Fibroblast of the aortic adventitia (primary cell): ENCODE measurements at regions not wholly inside any gene's neighbourhood (a gene's known extent, or its start where the extent isn't known, plus 50 kb on each side); places are given as distances from the start of the nearest gene placed in this dataset.

Experiments
- DNase-seq: peaks from one replicate; pipeline ENCODE4 v3.0.0-alpha.2; 2010; ENCODE audit warnings: low read depth
- H3K4me3 ChIP-seq: 2 replicates; pipeline ENCODE4 v1.5.1; 2011; ENCODE audit warnings: low read depth, mild to moderate bottlenecking, control low read depth, low read length, moderate library complexity
- TF ChIP-seq, protein P1 (sequence below): IDR thresholded peaks from 2 replicates; pipeline ENCODE4 v1.5.1; 2011; ENCODE audit warnings: mild to moderate bottlenecking, low read length, control low read depth, inconsistent platforms; ENCODE audit not compliant: insufficient read depth

DNA sequence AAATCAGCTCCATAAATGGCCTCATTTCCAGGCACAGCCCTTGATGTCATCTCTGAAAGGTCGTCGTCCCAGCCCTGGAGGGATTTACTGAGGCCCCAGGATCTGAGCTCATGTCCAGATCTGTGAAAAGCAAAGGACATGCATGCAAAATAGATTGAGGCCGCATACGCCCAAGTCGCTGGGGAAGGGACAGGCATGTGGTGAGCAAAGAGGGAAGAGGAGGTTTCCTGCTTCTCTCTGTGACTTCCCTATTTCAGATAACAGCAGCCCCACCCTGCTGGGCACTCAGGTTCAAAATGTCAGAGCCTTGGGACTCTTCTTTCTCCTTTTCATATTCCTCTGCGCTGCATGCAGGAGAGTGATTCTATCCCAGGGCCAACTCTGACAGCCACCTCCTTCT is 197.2 kb downstream of the ADSS2 start:
- TF ChIP-seq, protein P1, sequence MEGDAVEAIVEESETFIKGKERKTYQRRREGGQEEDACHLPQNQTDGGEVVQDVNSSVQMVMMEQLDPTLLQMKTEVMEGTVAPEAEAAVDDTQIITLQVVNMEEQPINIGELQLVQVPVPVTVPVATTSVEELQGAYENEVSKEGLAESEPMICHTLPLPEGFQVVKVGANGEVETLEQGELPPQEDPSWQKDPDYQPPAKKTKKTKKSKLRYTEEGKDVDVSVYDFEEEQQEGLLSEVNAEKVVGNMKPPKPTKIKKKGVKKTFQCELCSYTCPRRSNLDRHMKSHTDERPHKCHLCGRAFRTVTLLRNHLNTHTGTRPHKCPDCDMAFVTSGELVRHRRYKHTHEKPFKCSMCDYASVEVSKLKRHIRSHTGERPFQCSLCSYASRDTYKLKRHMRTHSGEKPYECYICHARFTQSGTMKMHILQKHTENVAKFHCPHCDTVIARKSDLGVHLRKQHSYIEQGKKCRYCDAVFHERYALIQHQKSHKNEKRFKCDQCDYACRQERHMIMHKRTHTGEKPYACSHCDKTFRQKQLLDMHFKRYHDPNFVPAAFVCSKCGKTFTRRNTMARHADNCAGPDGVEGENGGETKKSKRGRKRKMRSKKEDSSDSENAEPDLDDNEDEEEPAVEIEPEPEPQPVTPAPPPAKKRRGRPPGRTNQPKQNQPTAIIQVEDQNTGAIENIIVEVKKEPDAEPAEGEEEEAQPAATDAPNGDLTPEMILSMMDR, result no peak
- H3K4me3 ChIP-seq, result no peak overlapping the region
- no peak for DNase-seq

DNA sequence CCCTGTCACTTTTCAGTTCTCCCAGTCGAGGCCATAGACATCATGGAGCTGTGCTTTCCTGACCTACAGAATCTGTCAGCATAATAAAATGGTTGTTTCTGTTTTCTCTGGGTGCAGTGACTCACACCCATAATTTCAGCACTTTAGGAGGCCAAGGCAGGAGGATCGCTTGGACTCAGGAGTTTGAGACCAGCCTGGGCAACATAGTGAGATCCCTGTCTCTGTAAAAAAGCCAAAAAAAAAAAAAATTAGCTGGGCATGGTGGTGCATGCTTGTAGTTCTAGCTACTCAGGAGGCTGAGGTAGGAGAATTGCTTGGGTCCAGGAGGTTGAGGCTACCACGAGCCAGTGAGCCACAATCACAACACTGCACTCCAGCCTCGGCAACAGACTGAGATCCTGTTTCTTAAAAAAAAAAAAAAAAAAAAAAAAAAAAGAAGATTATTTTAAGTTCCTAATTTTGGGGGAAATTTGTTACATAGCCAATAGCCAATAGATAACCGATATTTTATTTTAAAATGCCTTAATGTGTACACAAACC is 196.2 kb downstream of the ADSS2 start:
- no peak overlapping the region for H3K4me3 ChIP-seq
- DNase-seq, result no peak
- TF ChIP-seq, protein P1, result no peak

DNA sequence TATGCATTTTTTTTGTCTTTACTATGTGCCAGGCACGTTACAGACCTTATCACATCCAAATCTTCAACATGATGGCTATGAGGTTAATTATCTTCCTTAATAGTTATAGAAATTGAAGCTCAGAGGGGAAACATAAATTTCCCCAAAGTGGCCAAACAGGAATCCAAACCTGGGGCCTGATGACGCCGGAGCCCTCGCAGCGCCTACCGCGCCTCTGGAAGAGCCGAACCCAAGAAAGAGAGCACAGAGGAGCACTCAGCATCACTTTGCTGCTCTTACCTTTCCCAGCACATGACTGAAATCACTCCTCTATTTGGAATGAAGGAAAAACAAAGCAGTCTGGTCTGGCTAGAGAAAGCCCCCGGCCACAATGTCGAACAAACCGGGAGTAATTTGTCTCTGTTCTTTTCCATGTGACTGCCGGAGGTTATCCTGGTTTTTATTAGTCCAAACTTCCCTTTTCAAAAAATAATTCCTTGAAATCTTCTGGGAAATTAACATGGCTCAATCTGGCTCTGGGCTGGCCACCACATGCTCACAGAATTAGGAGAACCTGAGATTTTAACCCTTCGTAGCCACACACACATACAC is 195.5 kb downstream of the ADSS2 start:
- no peak overlapping the region for H3K4me3 ChIP-seq
- TF ChIP-seq, protein P1, result no peak
- no peak for DNase-seq

DNA sequence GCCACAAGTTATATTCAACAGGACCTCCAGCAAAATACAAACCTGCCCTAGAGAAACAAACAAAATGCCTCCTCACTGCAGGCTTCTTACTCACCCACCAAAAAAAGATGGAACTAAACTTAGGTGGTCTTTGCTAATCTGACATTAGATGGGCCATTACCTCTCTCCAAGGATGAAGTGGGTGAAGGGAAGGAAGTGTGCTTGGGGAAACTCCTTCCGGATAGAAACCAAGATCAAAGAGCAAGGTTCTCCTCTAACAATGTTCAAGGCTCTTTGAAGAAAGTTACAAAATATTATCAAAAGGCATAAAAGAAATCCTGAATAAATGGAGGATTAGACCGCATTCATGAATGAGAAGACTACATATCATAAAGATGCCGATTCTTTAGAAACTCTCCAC is 187.5 kb downstream of the ADSS2 start:
- DNase-seq, result no peak
- TF ChIP-seq, protein P1, result no peak
- H3K4me3 ChIP-seq, result no peak overlapping the region

DNA sequence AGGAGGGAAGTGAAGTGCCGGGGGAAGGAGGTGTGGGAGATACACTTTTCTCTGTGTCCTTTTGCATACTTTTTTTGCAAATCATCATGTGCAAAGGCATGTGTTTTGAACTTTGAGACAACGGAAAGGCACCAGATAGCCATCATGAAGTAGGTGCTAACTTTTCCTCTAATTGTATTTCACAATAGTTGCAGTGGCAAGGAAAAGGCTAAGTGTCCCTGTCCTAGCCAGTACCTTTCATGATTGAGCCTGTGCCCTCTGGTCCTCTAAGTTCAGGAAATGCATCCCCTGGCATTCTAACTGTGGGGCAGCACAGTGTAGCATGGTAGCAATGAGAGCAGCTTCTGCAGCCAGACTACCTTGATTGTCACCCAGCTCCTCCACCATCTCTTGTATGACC is 186.2 kb downstream of the ADSS2 start:
- H3K4me3 ChIP-seq, result no peak overlapping the region
- DNase-seq, result no peak
- TF ChIP-seq, protein P1, result no peak

DNA sequence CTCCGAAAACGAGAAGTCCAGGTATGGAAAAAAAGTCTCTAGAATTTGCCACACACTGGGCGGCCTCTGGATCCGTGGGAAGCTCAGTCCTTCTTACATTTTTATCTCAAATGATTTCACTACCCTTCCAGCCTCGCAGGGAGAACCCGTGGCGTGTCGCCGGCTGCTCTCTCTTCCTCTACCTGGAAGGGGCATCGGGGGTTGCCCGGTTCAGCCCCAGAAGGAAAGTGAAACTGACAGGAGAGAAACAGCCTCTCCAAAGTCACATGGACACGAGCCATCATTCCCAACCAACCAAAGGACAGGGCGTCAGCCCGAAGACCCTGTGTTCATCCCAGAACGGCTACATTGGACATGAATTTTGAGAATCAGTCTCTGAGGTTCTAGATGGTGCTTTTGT is 182.5 kb downstream of the ADSS2 start:
- DNase-seq, result no peak
- no peak overlapping the region for H3K4me3 ChIP-seq
- TF ChIP-seq, protein P1, result no peak

DNA sequence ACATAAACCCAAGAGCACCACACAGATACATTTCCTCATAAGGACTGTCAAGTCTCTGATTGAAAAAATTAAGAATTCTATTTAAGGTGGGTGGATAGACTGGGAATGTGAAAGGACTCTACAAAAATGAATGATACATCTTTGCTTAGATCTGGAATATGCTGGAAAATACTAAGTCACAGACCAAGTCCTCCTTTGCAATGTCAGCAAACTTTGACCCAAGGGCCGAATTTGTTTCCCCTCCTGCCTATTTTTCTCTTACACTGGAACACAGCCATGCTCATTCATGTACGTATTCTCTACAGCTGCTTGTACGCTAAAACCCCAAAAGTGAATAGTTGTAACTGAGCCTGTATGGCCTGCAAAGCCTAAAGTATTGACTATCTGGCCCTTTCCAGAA is 180.7 kb downstream of the ADSS2 start:
- TF ChIP-seq, protein P1, result no peak
- DNase-seq, result no peak
- no peak overlapping the region for H3K4me3 ChIP-seq
